ENCODE measurements at regions not wholly inside any gene's neighbourhood (a gene's known extent, or its start where the extent isn't known, plus 50 kb on each side); places are given as distances from the start of the nearest gene placed in this dataset.

GRCh38 chr19:28691683-28692082, 521.3 kb downstream of the UQCRFS1 start:
- TF ChIP-seq SUZ12 (IDR thresholded peaks at IDR 0.05), result no peak
- TF ChIP-seq L3MBTL2 (conservative IDR thresholded peaks at IDR 0.05), result no peak
- TF ChIP-seq SP1 (IDR thresholded peaks at IDR 0.05), result no peak
